ENCODE measurements at regions not wholly inside any gene's neighbourhood (a gene's known extent, or its start where the extent isn't known, plus 50 kb on each side); places are given as distances from the start of the nearest gene placed in this dataset.

- no peak for TF ChIP-seq CTCF (conservative IDR thresholded peaks at IDR 0.05; ENCODE audit: low read depth, low read length)
- H3K4me3 ChIP-seq (ENCODE audit: low read depth, low read length) = no peak overlapping the region
- no peak for DNase-seq (ENCODE audit: low read depth)
These were observed 1071.4 kb downstream of the JRKL start for GRCh38 chr11:97461044-97461880.

GRCh38 chr11:97461934-97462333 is 1072.1 kb downstream of the JRKL start:
- DNase-seq (ENCODE audit: low read depth) = no peak
- no peak overlapping the region for H3K4me3 ChIP-seq (ENCODE audit: low read depth, low read length)
- TF ChIP-seq CTCF (conservative IDR thresholded peaks at IDR 0.05; ENCODE audit: low read depth, low read length) = no peak

- H3K4me3 ChIP-seq (ENCODE audit: low read depth, low read length) = no peak overlapping the region
- TF ChIP-seq CTCF (conservative IDR thresholded peaks at IDR 0.05; ENCODE audit: low read depth, low read length) = no peak
- DNase-seq (ENCODE audit: low read depth) = no peak
These were observed 1074.1 kb downstream of the JRKL start for GRCh38 chr11:97463891-97464290.

- DNase-seq (ENCODE audit: low read depth) = no peak
- no peak overlapping the region for H3K4me3 ChIP-seq (ENCODE audit: low read depth, low read length)
- TF ChIP-seq CTCF (conservative IDR thresholded peaks at IDR 0.05; ENCODE audit: low read depth, low read length) = no peak
These were observed 1081.7 kb downstream of the JRKL start for GRCh38 chr11:97471480-97471879.

GRCh38 chr11:97487387-97487786 is 1097.6 kb downstream of the JRKL start:
- no peak for TF ChIP-seq CTCF (conservative IDR thresholded peaks at IDR 0.05; ENCODE audit: low read depth, low read length)
- H3K4me3 ChIP-seq (ENCODE audit: low read depth, low read length) = no peak overlapping the region
- DNase-seq (ENCODE audit: low read depth) = no peak

- no peak for DNase-seq (ENCODE audit: low read depth)
- TF ChIP-seq CTCF (conservative IDR thresholded peaks at IDR 0.05; ENCODE audit: low read depth, low read length) = no peak
- H3K4me3 ChIP-seq (ENCODE audit: low read depth, low read length) = no peak overlapping the region
These were observed 1109.1 kb downstream of the JRKL start for GRCh38 chr11:97498891-97499290.

GRCh38 chr11:97502201-97502600 is 1112.4 kb downstream of the JRKL start:
- TF ChIP-seq CTCF (conservative IDR thresholded peaks at IDR 0.05; ENCODE audit: low read depth, low read length) = no peak
- DNase-seq (ENCODE audit: low read depth) = no peak
- no peak overlapping the region for H3K4me3 ChIP-seq (ENCODE audit: low read depth, low read length)
